ENCODE measurements at regions not wholly inside any gene's neighbourhood (a gene's known extent, or its start where the extent isn't known, plus 50 kb on each side); places are given as distances from the start of the nearest gene placed in this dataset.

- H3K4me1 ChIP-seq (ENCODE audit: control insufficient read depth in 1 of 2, extremely low read depth in 1 of 2, insufficient read depth in 2 of 2, low read length in 2 of 2), result no peaks in the 10 kb centered on the region
- 97% methylated on average over 4 of the region's 6 CpGs for WGBS (ENCODE audit: insufficient coverage)
- ATAC-seq (replicated peaks in 1 of 4) (no peak), DNase-seq (no peak)
- H3K9me3 Mint-ChIP-seq, result peaks cover 0 to 5% (median 0%) of the 10 kb centered on the region in 3 donors
- H3K36me3 Mint-ChIP-seq, result no peaks in the 10 kb centered on the region
- H3K4me3 ChIP-seq (ENCODE audit: control insufficient read depth in 1 of 2, extremely low read depth in 1 of 2, low read length in 1 of 2), result no peak overlapping the region
- ChIA-PET POLR2A (no interaction called here), CTCF (no interaction called here)
- H3K36me3 ChIP-seq (ENCODE audit: control insufficient read depth in 2 of 2, extremely low read depth in 1 of 2, insufficient read depth in 1 of 2, low read length in 1 of 2), result no peaks in the 10 kb centered on the region
- no peak overlapping the region for H3K4me3 Mint-ChIP-seq
- H3K27me3 Mint-ChIP-seq, result peaks cover 0 to 4% of the 10 kb centered on the region in 2 donors
- no peaks in the 10 kb centered on the region for H3K4me1 Mint-ChIP-seq
- no peak overlapping the region for H3K27ac ChIP-seq (ENCODE audit: low read length)
- H3K27ac Mint-ChIP-seq, result no peak overlapping the region
- peaks cover 0 to 5% of the 10 kb centered on the region in 2 experiments for H3K27me3 ChIP-seq (replicated peaks in 1 of 2; ENCODE audit: control insufficient read depth in 2 of 2, extremely low read depth in 1 of 2, insufficient read depth in 2 of 2, low read length in 1 of 2)
- no peaks in the 10 kb centered on the region for H3K9me3 ChIP-seq
Observed at GRCh38 chr22:48687606-48688005, 1140.1 kb downstream of the BRD1 start.

DNA sequence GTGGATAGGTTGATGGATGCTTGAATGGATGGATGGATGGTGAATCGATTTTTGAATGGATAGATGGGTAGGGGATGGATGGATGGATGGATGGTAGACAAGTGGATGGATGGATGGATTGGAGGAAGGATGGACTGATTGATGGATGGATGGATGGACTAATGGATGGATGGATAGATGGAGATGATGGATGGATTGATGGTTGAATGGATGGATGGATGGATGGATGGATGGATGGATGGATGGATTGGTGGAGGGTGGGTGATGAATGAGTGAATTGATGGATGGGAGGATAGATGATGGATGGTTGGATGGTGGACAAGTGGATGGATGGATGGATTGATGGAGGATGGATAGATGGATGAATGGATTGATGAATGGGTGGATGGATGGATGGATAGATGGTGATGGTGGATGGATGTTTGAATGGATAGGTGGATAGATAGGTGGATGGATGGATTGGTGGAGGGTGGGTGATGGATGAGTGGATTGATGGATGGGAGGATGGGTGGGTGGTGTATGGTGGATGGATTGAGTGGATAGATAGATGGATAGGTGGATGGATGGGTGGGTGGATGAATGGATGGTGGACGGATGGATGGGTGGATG, 1140.9 kb downstream of the BRD1 start:
- no peaks in the 10 kb centered on the region for H3K4me1 Mint-ChIP-seq
- 62% methylated on average over 2 of the region's 2 CpGs for WGBS (ENCODE audit: insufficient coverage)

GRCh38 chr22:48685767-48686166, 1141.9 kb downstream of the BRD1 start:
- DNase-seq, result no peak
- no peak overlapping the region for H3K27ac Mint-ChIP-seq
- Histone ChIP-seq H3K27me3 (replicated peaks in 1 of 2; ENCODE audit: control insufficient read depth in 2 of 2, extremely low read depth in 1 of 2, insufficient read depth in 2 of 2, low read length in 1 of 2) (peaks cover 0 to 2% of the 10 kb centered on the region in 2 experiments), H3K4me3 (ENCODE audit: control insufficient read depth in 1 of 2, extremely low read depth in 1 of 2, low read length in 1 of 2) (no peak overlapping the region), H3K9me3 (no peaks in the 10 kb centered on the region), H3K27ac (ENCODE audit: low read length) (no peak overlapping the region), H3K4me1 (ENCODE audit: control insufficient read depth in 1 of 2, extremely low read depth in 1 of 2, insufficient read depth in 2 of 2, low read length in 2 of 2) (no peaks in the 10 kb centered on the region), H3K36me3 (ENCODE audit: control insufficient read depth in 2 of 2, extremely low read depth in 1 of 2, insufficient read depth in 1 of 2, low read length in 1 of 2) (no peaks in the 10 kb centered on the region)
- peaks cover 0 to 5% (median 0%) of the 10 kb centered on the region in 3 donors for H3K9me3 Mint-ChIP-seq
- H3K4me1 Mint-ChIP-seq, result no peaks in the 10 kb centered on the region
- POLR2A ChIA-PET, result no interaction called here
- CTCF ChIA-PET, result no interaction called here
- WGBS (ENCODE audit: insufficient coverage), result 92% methylated on average over 13 of the region's 17 CpGs
- H3K27me3 Mint-ChIP-seq, result peaks cover 0 to 4% of the 10 kb centered on the region in 2 donors
- ATAC-seq (replicated peaks in 1 of 4), result no peak
- H3K36me3 Mint-ChIP-seq, result no peaks in the 10 kb centered on the region
- H3K4me3 Mint-ChIP-seq, result no peak overlapping the region

More for the DNA sequence above, 1140.9 kb downstream of the BRD1 start:
- no peaks in the 10 kb centered on the region for H3K4me1 ChIP-seq (ENCODE audit: control insufficient read depth in 1 of 2, extremely low read depth in 1 of 2, insufficient read depth in 2 of 2, low read length in 2 of 2)
- no peak for DNase-seq
- ATAC-seq (replicated peaks in 1 of 4), result no peak
- POLR2A ChIA-PET, result no interaction called here
- H3K9me3 ChIP-seq, result no peaks in the 10 kb centered on the region
- no peak overlapping the region for H3K4me3 Mint-ChIP-seq
- H3K4me3 ChIP-seq (ENCODE audit: control insufficient read depth in 1 of 2, extremely low read depth in 1 of 2, low read length in 1 of 2), result no peak overlapping the region
- peaks cover 0 to 4% of the 10 kb centered on the region in 2 donors for H3K27me3 Mint-ChIP-seq
- no peak overlapping the region for H3K27ac Mint-ChIP-seq
- CTCF ChIA-PET, result no interaction called here
- no peaks in the 10 kb centered on the region for H3K36me3 ChIP-seq (ENCODE audit: control insufficient read depth in 2 of 2, extremely low read depth in 1 of 2, insufficient read depth in 1 of 2, low read length in 1 of 2)
- peaks cover 0 to 5% of the 10 kb centered on the region in 2 experiments for H3K27me3 ChIP-seq (replicated peaks in 1 of 2; ENCODE audit: control insufficient read depth in 2 of 2, extremely low read depth in 1 of 2, insufficient read depth in 2 of 2, low read length in 1 of 2)
- H3K36me3 Mint-ChIP-seq, result no peaks in the 10 kb centered on the region
- H3K27ac ChIP-seq (ENCODE audit: low read length), result no peak overlapping the region
- H3K9me3 Mint-ChIP-seq, result peaks cover 0 to 5% (median 0%) of the 10 kb centered on the region in 3 donors

- DNase-seq (no peak), ATAC-seq (replicated peaks in 1 of 4) (no peak)
- H3K27ac Mint-ChIP-seq, result no peak overlapping the region
- Histone ChIP-seq H3K36me3 (ENCODE audit: control insufficient read depth in 2 of 2, extremely low read depth in 1 of 2, insufficient read depth in 1 of 2, low read length in 1 of 2) (no peaks in the 10 kb centered on the region), H3K27me3 (replicated peaks in 1 of 2; ENCODE audit: control insufficient read depth in 2 of 2, extremely low read depth in 1 of 2, insufficient read depth in 2 of 2, low read length in 1 of 2) (peaks cover 0 to 2% of the 10 kb centered on the region in 2 experiments), H3K4me1 (ENCODE audit: control insufficient read depth in 1 of 2, extremely low read depth in 1 of 2, insufficient read depth in 2 of 2, low read length in 2 of 2) (no peaks in the 10 kb centered on the region), H3K4me3 (ENCODE audit: control insufficient read depth in 1 of 2, extremely low read depth in 1 of 2, low read length in 1 of 2) (no peak overlapping the region), H3K9me3 (no peaks in the 10 kb centered on the region), H3K27ac (ENCODE audit: low read length) (no peak overlapping the region)
- H3K4me3 Mint-ChIP-seq, result no peak overlapping the region
- no peaks in the 10 kb centered on the region for H3K36me3 Mint-ChIP-seq
- ChIA-PET CTCF (no interaction called here), POLR2A (no interaction called here)
- H3K27me3 Mint-ChIP-seq, result peaks cover 0 to 4% of the 10 kb centered on the region in 2 donors
- 79% methylated on average over 7 of the region's 9 CpGs for WGBS (ENCODE audit: insufficient coverage)
- peaks cover 0 to 5% (median 0%) of the 10 kb centered on the region in 3 donors for H3K9me3 Mint-ChIP-seq
- H3K4me1 Mint-ChIP-seq, result no peaks in the 10 kb centered on the region
Observed at GRCh38 chr22:48683640-48684039, 1144.0 kb downstream of the BRD1 start.

GRCh38 chr22:48682504-48682903, 1145.2 kb downstream of the BRD1 start:
- H3K36me3 Mint-ChIP-seq, result no peaks in the 10 kb centered on the region
- Histone ChIP-seq H3K27ac (ENCODE audit: low read length) (no peak overlapping the region), H3K4me3 (ENCODE audit: control insufficient read depth in 1 of 2, extremely low read depth in 1 of 2, low read length in 1 of 2) (no peak overlapping the region), H3K36me3 (ENCODE audit: control insufficient read depth in 2 of 2, extremely low read depth in 1 of 2, insufficient read depth in 1 of 2, low read length in 1 of 2) (no peaks in the 10 kb centered on the region), H3K4me1 (ENCODE audit: control insufficient read depth in 1 of 2, extremely low read depth in 1 of 2, insufficient read depth in 2 of 2, low read length in 2 of 2) (no peaks in the 10 kb centered on the region), H3K9me3 (no peaks in the 10 kb centered on the region), H3K27me3 (replicated peaks in 1 of 2; ENCODE audit: control insufficient read depth in 2 of 2, extremely low read depth in 1 of 2, insufficient read depth in 2 of 2, low read length in 1 of 2) (no peaks in the 10 kb centered on the region)
- peaks cover 0 to 4% of the 10 kb centered on the region in 2 donors for H3K27me3 Mint-ChIP-seq
- H3K4me3 Mint-ChIP-seq, result no peak overlapping the region
- POLR2A ChIA-PET, result no interaction called here
- no peak for ATAC-seq (replicated peaks in 1 of 4)
- H3K4me1 Mint-ChIP-seq, result no peaks in the 10 kb centered on the region
- WGBS (ENCODE audit: insufficient coverage), result 66% methylated on average over 10 of the region's 11 CpGs
- peaks cover 0 to 5% (median 0%) of the 10 kb centered on the region in 3 donors for H3K9me3 Mint-ChIP-seq
- H3K27ac Mint-ChIP-seq, result no peak overlapping the region
- CTCF ChIA-PET, result no interaction called here
- DNase-seq, result no peak

DNA sequence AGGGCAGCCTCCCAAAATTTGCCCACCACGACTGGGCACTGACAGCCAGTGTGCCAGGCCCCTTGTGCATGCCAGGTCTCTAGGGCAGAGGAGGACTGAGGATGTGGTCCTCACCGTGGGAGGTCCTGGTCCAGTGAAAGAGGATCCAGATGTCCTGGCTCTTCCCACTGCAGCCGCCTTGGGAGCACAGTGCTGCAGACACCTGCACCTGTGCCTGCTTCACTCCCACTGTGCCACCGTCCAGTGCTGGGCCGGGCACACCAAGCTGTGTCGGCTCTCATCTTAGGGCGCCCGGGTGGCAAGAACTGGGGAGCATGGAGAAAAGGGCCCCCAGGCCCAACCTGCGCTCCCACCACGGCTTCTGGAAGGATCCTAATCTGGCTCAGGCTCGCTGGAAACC, 1147.1 kb downstream of the BRD1 start:
- Mint-ChIP-seq H3K9me3 (no peaks in the 10 kb centered on the region), H3K27me3 (no peaks in the 10 kb centered on the region), H3K36me3 (no peaks in the 10 kb centered on the region), H3K4me1 (no peaks in the 10 kb centered on the region), H3K4me3 (no peak overlapping the region), H3K27ac (no peak overlapping the region)
- H3K36me3 ChIP-seq (ENCODE audit: control insufficient read depth in 2 of 2, extremely low read depth in 1 of 2, insufficient read depth in 1 of 2, low read length in 1 of 2), result no peaks in the 10 kb centered on the region
- no peaks in the 10 kb centered on the region for H3K27me3 ChIP-seq (replicated peaks in 1 of 2; ENCODE audit: control insufficient read depth in 2 of 2, extremely low read depth in 1 of 2, insufficient read depth in 2 of 2, low read length in 1 of 2)
- H3K27ac ChIP-seq (ENCODE audit: low read length), result no peak overlapping the region
- DNase-seq (no peak), ATAC-seq (replicated peaks in 1 of 4) (no peak)
- H3K9me3 ChIP-seq, result no peaks in the 10 kb centered on the region
- H3K4me3 ChIP-seq (ENCODE audit: control insufficient read depth in 1 of 2, extremely low read depth in 1 of 2, low read length in 1 of 2), result no peak overlapping the region
- ChIA-PET CTCF (no interaction called here), POLR2A (no interaction called here)
- 83% methylated on average over 11 of the region's 11 CpGs for WGBS (ENCODE audit: insufficient coverage)
- no peaks in the 10 kb centered on the region for H3K4me1 ChIP-seq (ENCODE audit: control insufficient read depth in 1 of 2, extremely low read depth in 1 of 2, insufficient read depth in 2 of 2, low read length in 2 of 2)

Measured in T-cell (primary cell).